SK-N-SH treated with all-trans-retinoic acid at 6 μM for 48 hours (cell line): ENCODE measurements at regions not wholly inside any gene's neighbourhood (a gene's known extent, or its start where the extent isn't known, plus 50 kb on each side); places are given as distances from the start of the nearest gene placed in this dataset.

Source experiments
- ATAC-seq: fragments of 200-7000 bp; cut with Tn5 transposase; 3 replicates; pipeline ENCODE4 v1.9.1; 2020; ENCODE audit warnings: mild to moderate bottlenecking, moderate library complexity
- BACH2 ChIP-seq: fragments of 250-450 bp; sonication (Bioruptor Pico); IDR thresholded peaks from 2 replicates; pipeline ENCODE4 v1.9.0; 2021; ENCODE audit warnings: mild to moderate bottlenecking, borderline replicate concordance
- CSDC2 ChIP-seq: fragments of 250-450 bp; sonication (Bioruptor Pico); IDR thresholded peaks from 2 replicates; pipeline ENCODE4 v1.5.0; 2020; ENCODE audit warnings: mild to moderate bottlenecking, moderate library complexity
- CSRNP3 ChIP-seq: fragments of 250-450 bp; sonication (Bioruptor Pico); IDR thresholded peaks from 2 replicates; pipeline ENCODE4 v1.5.1; 2021; ENCODE audit warnings: mild to moderate bottlenecking, moderate library complexity
- ESRRG ChIP-seq: fragments of 250-450 bp; sonication (Bioruptor Pico); IDR thresholded peaks from 2 replicates; pipeline ENCODE4 v1.6.1; 2021; ENCODE audit warnings: mild to moderate bottlenecking
- GLIS3 ChIP-seq: fragments of 250-450 bp; sonication (Bioruptor Pico); IDR thresholded peaks from 2 replicates; pipeline ENCODE4 v1.5.0; 2020; ENCODE audit warnings: mild to moderate bottlenecking, moderate library complexity
- OSR1 ChIP-seq: fragments of 250-450 bp; sonication (Bioruptor Pico); IDR thresholded peaks from 2 replicates; pipeline ENCODE4 v1.8.0; 2022; ENCODE audit warnings: moderate library complexity, mild to moderate bottlenecking, inconsistent platforms
- PPARA ChIP-seq: fragments of 250-450 bp; sonication (Bioruptor Pico); IDR thresholded peaks from 2 replicates; pipeline ENCODE4 v1.5.0; 2020; ENCODE audit warnings: mild to moderate bottlenecking, borderline replicate concordance
- RARB ChIP-seq: fragments of 250-450 bp; sonication (Bioruptor Pico); IDR thresholded peaks from 2 replicates; pipeline ENCODE4 v1.8.0; 2021; ENCODE audit warnings: mild to moderate bottlenecking, moderate library complexity
- SNAI2 ChIP-seq: fragments of 250-450 bp; sonication (Bioruptor Pico); IDR thresholded peaks from 2 replicates; pipeline ENCODE4 v1.5.0; 2020; ENCODE audit warnings: mild to moderate bottlenecking, moderate library complexity
- TCF4 ChIP-seq: fragments of 250-450 bp; sonication (Bioruptor Pico); IDR thresholded peaks from 2 replicates; pipeline ENCODE4 v1.8.0; 2021; ENCODE audit warnings: mild to moderate bottlenecking, moderate library complexity, borderline replicate concordance
- TOX ChIP-seq: fragments of 250-450 bp; sonication (Bioruptor Pico); IDR thresholded peaks from 2 replicates; pipeline ENCODE4 v1.8.0; 2021; ENCODE audit warnings: mild to moderate bottlenecking, moderate library complexity, borderline replicate concordance
- TSHZ2 ChIP-seq: fragments of 250-450 bp; sonication (Bioruptor Pico); IDR thresholded peaks from 2 replicates; pipeline ENCODE4 v1.5.0; 2020; ENCODE audit warnings: mild to moderate bottlenecking, moderate library complexity
- ZFP3 ChIP-seq: fragments of 250-450 bp; sonication (Bioruptor Pico); IDR thresholded peaks from 2 replicates; pipeline ENCODE4 v1.5.0; 2020; ENCODE audit warnings: mild to moderate bottlenecking, moderate library complexity
- ZFP30 ChIP-seq: fragments of 450-650 bp; formaldehyde crosslinking; IDR thresholded peaks from 2 replicates; pipeline ENCODE4 v1.5.0; 2022; ENCODE audit warnings: mild to moderate bottlenecking, moderate library complexity
- ZNF565 ChIP-seq: fragments of 450-650 bp; formaldehyde crosslinking; conservative IDR thresholded peaks from 2 replicates; pipeline ENCODE4 v1.5.0; 2020; ENCODE audit warnings: low read depth, mild to moderate bottlenecking, moderate library complexity
- ZNF8 ChIP-seq: fragments of 450-650 bp; formaldehyde crosslinking; IDR thresholded peaks from 2 replicates; pipeline ENCODE4 v1.5.0; 2020; ENCODE audit warnings: mild to moderate bottlenecking, moderate library complexity
- TF ChIP-seq, protein P1 (sequence below): fragments of 250-450 bp; sonication (Bioruptor Pico); IDR thresholded peaks from 2 replicates; pipeline ENCODE4 v1.8.0; 2021; ENCODE audit warnings: low read depth, mild to moderate bottlenecking, moderate library complexity, borderline replicate concordance

GRCh38 chr2:7146151-7146550, 228.9 kb downstream of the RNF144A start (continued):
- TF ChIP-seq TSHZ2 (CRISPR knock-in tag), result no peak

- TF ChIP-seq GLIS3 (CRISPR knock-in tag), result no peak
- TF ChIP-seq CSRNP3 (CRISPR knock-in tag), result no peak
- no peak for TF ChIP-seq ZFP3 (CRISPR knock-in tag)
- no peak for TF ChIP-seq ZNF8 (CRISPR knock-in tag)
- ATAC-seq, result no peak
Measured at GRCh38 chr2:7154656-7155055, 237.4 kb downstream of the RNF144A start.

DNA sequence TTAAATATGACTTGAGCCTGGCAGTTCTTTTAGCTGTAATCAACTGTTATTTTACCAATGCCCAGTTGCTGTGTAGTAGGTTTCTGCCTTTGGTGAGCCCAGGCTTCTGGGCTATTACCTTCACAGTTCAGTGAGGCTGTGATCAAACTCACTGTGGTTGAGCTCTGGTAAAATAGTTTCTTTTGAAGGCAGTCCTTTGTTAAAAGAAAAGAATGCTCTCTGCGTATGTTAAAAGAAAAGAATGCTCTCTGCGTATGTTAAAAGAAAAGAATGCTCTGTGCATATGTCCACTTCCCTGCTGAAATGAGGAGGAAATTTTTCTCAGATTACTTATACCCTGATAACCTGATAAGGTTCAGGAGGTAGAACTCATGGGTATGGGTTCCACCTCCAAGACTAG, 244.3 kb downstream of the RNF144A start:
- TF ChIP-seq ESRRG (CRISPR knock-in tag) (no peak), ZFP3 (CRISPR knock-in tag) (no peak), TCF4 (no peak), ZFP30 (CRISPR knock-in tag) (no peak), BACH2 (CRISPR knock-in tag) (no peak), RARB (no peak), SNAI2 (CRISPR knock-in tag) (no peak), PPARA (CRISPR knock-in tag) (no peak), CSDC2 (CRISPR knock-in tag) (no peak), ZNF565 (CRISPR knock-in tag) (no peak), TOX (CRISPR knock-in tag) (no peak), ZNF8 (CRISPR knock-in tag) (no peak)
- TF ChIP-seq, protein P1, sequence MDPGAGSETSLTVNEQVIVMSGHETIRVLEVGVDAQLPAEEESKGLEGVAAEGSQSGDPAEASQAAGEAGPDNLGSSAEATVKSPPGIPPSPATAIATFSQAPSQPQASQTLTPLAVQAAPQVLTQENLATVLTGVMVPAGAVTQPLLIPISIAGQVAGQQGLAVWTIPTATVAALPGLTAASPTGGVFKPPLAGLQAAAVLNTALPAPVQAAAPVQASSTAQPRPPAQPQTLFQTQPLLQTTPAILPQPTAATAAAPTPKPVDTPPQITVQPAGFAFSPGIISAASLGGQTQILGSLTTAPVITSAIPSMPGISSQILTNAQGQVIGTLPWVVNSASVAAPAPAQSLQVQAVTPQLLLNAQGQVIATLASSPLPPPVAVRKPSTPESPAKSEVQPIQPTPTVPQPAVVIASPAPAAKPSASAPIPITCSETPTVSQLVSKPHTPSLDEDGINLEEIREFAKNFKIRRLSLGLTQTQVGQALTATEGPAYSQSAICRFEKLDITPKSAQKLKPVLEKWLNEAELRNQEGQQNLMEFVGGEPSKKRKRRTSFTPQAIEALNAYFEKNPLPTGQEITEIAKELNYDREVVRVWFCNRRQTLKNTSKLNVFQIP (CRISPR knock-in tag), result no peak
- TF ChIP-seq, all 23 proteins: peak for 0
- no peak; the same call in 2 of the 3 replicates for ATAC-seq

DNA sequence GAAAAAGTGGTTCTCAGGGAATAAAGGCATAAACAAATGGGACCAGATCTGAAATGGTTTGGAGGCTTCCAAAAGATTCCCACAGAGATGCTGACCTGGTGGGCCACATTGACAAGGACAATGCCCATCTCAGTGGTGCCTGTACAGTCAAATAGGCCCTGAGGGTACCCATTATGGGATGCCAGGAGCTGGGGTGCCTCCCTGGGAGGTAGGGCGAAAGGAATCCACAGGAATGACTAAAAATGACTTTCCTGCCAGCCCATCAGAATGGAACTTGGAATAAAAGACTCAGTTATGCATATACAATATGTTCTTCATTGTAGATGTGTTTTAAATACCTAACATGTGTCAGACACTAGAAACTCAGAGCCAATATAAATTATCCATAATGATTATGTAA, 248.5 kb downstream of the RNF144A start:
- no peak for ATAC-seq

DNA sequence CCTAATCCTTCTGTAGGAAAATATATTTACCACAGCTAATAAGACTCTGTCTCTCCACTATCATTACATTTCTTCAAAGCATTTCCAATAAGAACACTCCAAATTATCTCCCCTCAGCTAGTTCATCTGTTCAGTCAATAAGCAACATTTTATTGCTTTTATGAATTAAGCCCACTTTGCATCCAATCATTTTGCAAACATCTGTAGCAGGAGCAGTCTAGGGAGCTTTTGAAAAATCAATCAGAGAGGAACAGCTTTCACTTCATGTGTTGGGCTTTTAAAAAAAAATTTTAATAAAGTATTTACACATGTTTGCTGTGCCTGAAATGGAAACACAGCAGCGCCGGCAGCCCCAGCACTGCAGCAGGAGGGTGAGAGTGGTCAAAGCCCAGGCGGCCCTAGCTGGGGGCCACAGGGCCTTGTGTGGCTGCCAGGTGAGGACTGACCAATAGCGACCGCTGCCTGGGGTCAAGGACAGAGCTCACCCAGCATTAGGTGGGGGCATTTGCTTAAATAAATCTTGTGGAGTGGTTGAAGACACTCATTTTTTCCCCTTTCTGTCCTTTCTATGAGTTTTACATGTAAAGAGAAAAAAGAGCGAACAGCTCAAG, 250.7 kb downstream of the RNF144A start:
- TF ChIP-seq, protein P1 (CRISPR knock-in tag), result no peak
- TF ChIP-seq GLIS3 (CRISPR knock-in tag) (no peak), ZNF8 (CRISPR knock-in tag) (no peak), ZNF565 (CRISPR knock-in tag) (no peak), CSDC2 (CRISPR knock-in tag) (no peak)
- ATAC-seq, result no peak

More for the DNA sequence above, 248.5 kb downstream of the RNF144A start:
- TF ChIP-seq SNAI2 (CRISPR knock-in tag) (no peak), ESRRG (CRISPR knock-in tag) (no peak), TOX (CRISPR knock-in tag) (no peak), ZFP30 (CRISPR knock-in tag) (no peak), OSR1 (CRISPR knock-in tag) (no peak), PPARA (CRISPR knock-in tag) (no peak)
